SK-N-MC (cell line): ENCODE measurements at regions not wholly inside any gene's neighbourhood (a gene's known extent, or its start where the extent isn't known, plus 50 kb on each side); places are given as distances from the start of the nearest gene placed in this dataset.

Source experiments
- EZH2 ChIP-seq: fragments of 200-600 bp; sonication (generic); IDR thresholded peaks from one replicate; pipeline ENCODE4 v1.6.1; 2017; ENCODE audit warnings: antibody characterized with exemption
- POLR2AphosphoS5 ChIP-seq: IDR thresholded peaks from 2 replicates; pipeline ENCODE4 v1.6.1; 2012; ENCODE audit warnings: mild to moderate bottlenecking, low read depth, low read length, borderline replicate concordance

- TF ChIP-seq POLR2AphosphoS5 (no peak), EZH2 (no peak)
These were observed 103.6 kb downstream of the AHR start for GRCh38 chr7:17401791-17402627.
